ENCODE measurements at regions not wholly inside any gene's neighbourhood (a gene's known extent, or its start where the extent isn't known, plus 50 kb on each side); places are given as distances from the start of the nearest gene placed in this dataset.

GRCh38 chr10:44809647-44810046 is 101.5 kb upstream of the TMEM72 start:
- TF ChIP-seq POLR2A (IDR thresholded peaks at IDR 0.05) (no peak), POLR2AphosphoS5 (IDR thresholded peaks at IDR 0.05) (no peak), EP300 (IDR thresholded peaks at IDR 0.05) (no peak)
- TF ChIP-seq, protein P1, sequence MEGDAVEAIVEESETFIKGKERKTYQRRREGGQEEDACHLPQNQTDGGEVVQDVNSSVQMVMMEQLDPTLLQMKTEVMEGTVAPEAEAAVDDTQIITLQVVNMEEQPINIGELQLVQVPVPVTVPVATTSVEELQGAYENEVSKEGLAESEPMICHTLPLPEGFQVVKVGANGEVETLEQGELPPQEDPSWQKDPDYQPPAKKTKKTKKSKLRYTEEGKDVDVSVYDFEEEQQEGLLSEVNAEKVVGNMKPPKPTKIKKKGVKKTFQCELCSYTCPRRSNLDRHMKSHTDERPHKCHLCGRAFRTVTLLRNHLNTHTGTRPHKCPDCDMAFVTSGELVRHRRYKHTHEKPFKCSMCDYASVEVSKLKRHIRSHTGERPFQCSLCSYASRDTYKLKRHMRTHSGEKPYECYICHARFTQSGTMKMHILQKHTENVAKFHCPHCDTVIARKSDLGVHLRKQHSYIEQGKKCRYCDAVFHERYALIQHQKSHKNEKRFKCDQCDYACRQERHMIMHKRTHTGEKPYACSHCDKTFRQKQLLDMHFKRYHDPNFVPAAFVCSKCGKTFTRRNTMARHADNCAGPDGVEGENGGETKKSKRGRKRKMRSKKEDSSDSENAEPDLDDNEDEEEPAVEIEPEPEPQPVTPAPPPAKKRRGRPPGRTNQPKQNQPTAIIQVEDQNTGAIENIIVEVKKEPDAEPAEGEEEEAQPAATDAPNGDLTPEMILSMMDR (IDR thresholded peaks at IDR 0.05), result no peak
